Adrenal gland (tissue), 5 donors: ENCODE measurements at regions not wholly inside any gene's neighbourhood (a gene's known extent, or its start where the extent isn't known, plus 50 kb on each side); places are given as distances from the start of the nearest gene placed in this dataset.
"Not testable (repeated sequence)": the region's sequence is repeated elsewhere in the genome, so short reads cannot be mapped to it uniquely, and the experiment has no call there.

Experiments used
- CTCF ChIP-seq, 6 experiments: fragments of 450-650 bp in 4 of 6; fragments of 200-600 bp in 2 of 6; sonication (generic) in 1 of 6; IDR thresholded peaks; 1 replicate in 5 of 6; 2 replicates in 1 of 6; pipeline versions ENCODE4 v1.5.1 to v1.8.0; 2016 to 2021; ENCODE audit warnings: antibody characterized with exemption in 6 of 6, mild to moderate bottlenecking in 2 of 6, moderate library complexity in 1 of 6
- POLR2A ChIP-seq, 2 donors: fragments of 450-650 bp; IDR thresholded peaks; one replicate each; pipeline ENCODE4 v1.6.1; 2017; ENCODE audit warnings: antibody characterized with exemption in 2 of 2, mild to moderate bottlenecking in 2 of 2, moderate library complexity in 1 of 2
- donor health status: DM: no; HTN: no; CAD: no.

- TF ChIP-seq CTCF, POLR2A (IDR thresholded peaks at IDR 0.05): not testable (repeated sequence)
These were observed 396.9 kb upstream of the RIOK2 start for GRCh38 chr5:97579977-97580376.
